GM10248 (cell line): ENCODE measurements at regions not wholly inside any gene's neighbourhood (a gene's known extent, or its start where the extent isn't known, plus 50 kb on each side); places are given as distances from the start of the nearest gene placed in this dataset.
"Not testable (repeated sequence)": the region's sequence is repeated elsewhere in the genome, so short reads cannot be mapped to it uniquely, and the experiment has no call there.

Experiments used
- CTCF ChIA-PET: fragments of 300-600 bp; sonication (Branson Sonifier 250); formaldehyde crosslinking; extraction: SDS; loops from one replicate; lab custom pipeline; 2021; ENCODE audit warnings: antibody characterized with exemption; lab: Yijun Ruan, JAX
- POLR2A ChIA-PET: fragments of 350-650 bp; sonication (Branson Sonifier 250); formaldehyde crosslinking; extraction: SDS; loops from one replicate; lab custom pipeline; 2020; ENCODE audit warnings: antibody characterized with exemption; lab: Yijun Ruan, JAX
- DNase-seq: peaks from one replicate; pipeline ENCODE4 v3.0.0; 2012; ENCODE audit errors: extremely low spot score
- CTCF ChIP-seq: IDR thresholded peaks from 2 replicates; pipeline ENCODE4 v1.5.1; 2012; ENCODE audit warnings: mild to moderate bottlenecking, low read depth; ENCODE audit errors: extremely low read depth, missing control alignments, control extremely low read depth

GRCh38 chr2:167652401-167652800 lies 595.0 kb downstream of the STK39 start:
- POLR2A ChIA-PET, result no interaction called here
- no peak for DNase-seq
- CTCF ChIA-PET, result no interaction called here
- no peak for TF ChIP-seq CTCF

GRCh38 chr2:167651406-167652151 lies 595.8 kb downstream of the STK39 start:
- no peak for TF ChIP-seq CTCF
- ChIA-PET CTCF (no interaction called here), POLR2A (no interaction called here)
- DNase-seq, result no peak

- DNase-seq, result no peak
- ChIA-PET POLR2A (no interaction called here), CTCF (no interaction called here)
- no peak for TF ChIP-seq CTCF
Measured at GRCh38 chr2:167646557-167646956, 600.8 kb downstream of the STK39 start.

GRCh38 chr2:167640096-167640495 lies 607.3 kb downstream of the STK39 start:
- POLR2A ChIA-PET, result no interaction called here
- CTCF ChIA-PET, result no interaction called here
- no peak for TF ChIP-seq CTCF
- no peak for DNase-seq

GRCh38 chr2:167637741-167638140 lies 609.7 kb downstream of the STK39 start:
- no peak for TF ChIP-seq CTCF
- ChIA-PET POLR2A (no interaction called here), CTCF (no interaction called here)
- DNase-seq, result no peak

GRCh38 chr2:167632271-167632670 lies 615.1 kb downstream of the STK39 start:
- POLR2A ChIA-PET, CTCF ChIA-PET, DNase-seq: not testable (repeated sequence)

- ChIA-PET POLR2A (no interaction called here), CTCF (no interaction called here)
- DNase-seq, result no peak
- TF ChIP-seq CTCF, result no peak
Measured at GRCh38 chr2:167626961-167627360, 620.4 kb downstream of the STK39 start.
